HFFc6 (cell line): ENCODE measurements at regions not wholly inside any gene's neighbourhood (a gene's known extent, or its start where the extent isn't known, plus 50 kb on each side); places are given as distances from the start of the nearest gene placed in this dataset.

Source experiments
- DNase-seq: peaks from one replicate; pipeline ENCODE4 v3.0.0-alpha.2; 2018
- H3K27ac Mint-ChIP-seq: 2 replicates; pipeline ENCODE4 v1.8.0; 2020; ENCODE audit warnings: mild to moderate bottlenecking, mixed read lengths
- H3K27me3 Mint-ChIP-seq: 2 replicates; pipeline ENCODE4 v1.8.0; 2021; ENCODE audit warnings: mild to moderate bottlenecking, moderate library complexity, mixed read lengths; ENCODE audit not compliant: insufficient read depth
- H3K36me3 Mint-ChIP-seq: 2 replicates; pipeline ENCODE4 v1.8.0; 2021; ENCODE audit warnings: low read depth, mixed read lengths
- H3K4me1 Mint-ChIP-seq: 2 replicates; pipeline ENCODE4 v1.8.0; 2020; ENCODE audit warnings: low read depth, mixed read lengths
- H3K4me3 Mint-ChIP-seq: 2 replicates; pipeline ENCODE4 v1.8.0; 2020; ENCODE audit warnings: mild to moderate bottlenecking, moderate library complexity, mixed read lengths
- H3K9me3 Mint-ChIP-seq: 2 replicates; pipeline ENCODE4 v1.8.0; 2020; ENCODE audit warnings: mild to moderate bottlenecking, mixed read lengths
- TF ChIP-seq, protein P1 (sequence below): fragments of 200-600 bp; sonication (generic); IDR thresholded peaks from 2 replicates; pipeline ENCODE4 v1.5.0; 2021; ENCODE audit warnings: antibody characterized with exemption, mild to moderate bottlenecking

DNA sequence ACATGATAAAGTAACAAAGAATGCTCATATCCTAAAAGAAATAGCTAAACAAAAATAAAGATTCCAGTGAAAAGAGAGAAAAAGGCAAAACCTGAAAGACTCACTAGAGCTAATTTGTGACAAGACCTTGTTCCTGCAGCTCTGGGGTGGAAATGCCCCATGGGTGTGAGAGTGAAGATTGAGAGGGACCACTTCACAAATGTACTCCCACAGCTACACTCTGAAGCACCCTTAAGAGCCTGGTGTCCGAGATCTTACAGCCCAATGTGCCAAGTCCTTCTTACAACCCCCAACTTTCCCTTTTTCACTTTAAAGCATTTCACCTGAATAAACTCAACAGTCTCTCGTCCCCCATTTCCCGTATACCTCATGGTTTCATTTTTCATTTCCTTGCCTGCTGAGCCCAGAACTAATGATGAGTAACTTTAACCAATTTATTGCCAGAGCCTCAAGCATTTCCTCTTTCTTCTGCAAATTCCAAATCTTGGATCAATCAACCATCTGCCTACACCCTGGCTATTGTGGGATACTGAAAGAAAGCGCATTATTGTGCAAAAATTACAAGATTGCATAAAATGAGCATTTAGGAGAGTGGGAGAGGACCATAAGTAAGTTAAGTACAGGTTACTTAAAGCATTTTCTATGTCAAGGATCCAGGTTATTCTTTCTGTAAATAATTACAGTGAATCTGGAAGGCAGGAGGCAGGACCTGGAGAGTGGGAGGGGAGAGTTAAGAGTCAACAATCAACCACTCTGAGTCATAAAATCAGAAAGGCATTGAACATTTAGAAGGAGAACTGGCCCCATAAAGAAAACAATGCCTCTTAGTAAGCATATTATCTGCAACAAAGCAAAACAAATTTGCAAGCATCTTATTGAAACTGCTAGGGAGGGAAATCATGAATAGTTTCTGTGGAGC, 804.4 kb upstream of the CELF4 start:
- TF ChIP-seq, protein P1, sequence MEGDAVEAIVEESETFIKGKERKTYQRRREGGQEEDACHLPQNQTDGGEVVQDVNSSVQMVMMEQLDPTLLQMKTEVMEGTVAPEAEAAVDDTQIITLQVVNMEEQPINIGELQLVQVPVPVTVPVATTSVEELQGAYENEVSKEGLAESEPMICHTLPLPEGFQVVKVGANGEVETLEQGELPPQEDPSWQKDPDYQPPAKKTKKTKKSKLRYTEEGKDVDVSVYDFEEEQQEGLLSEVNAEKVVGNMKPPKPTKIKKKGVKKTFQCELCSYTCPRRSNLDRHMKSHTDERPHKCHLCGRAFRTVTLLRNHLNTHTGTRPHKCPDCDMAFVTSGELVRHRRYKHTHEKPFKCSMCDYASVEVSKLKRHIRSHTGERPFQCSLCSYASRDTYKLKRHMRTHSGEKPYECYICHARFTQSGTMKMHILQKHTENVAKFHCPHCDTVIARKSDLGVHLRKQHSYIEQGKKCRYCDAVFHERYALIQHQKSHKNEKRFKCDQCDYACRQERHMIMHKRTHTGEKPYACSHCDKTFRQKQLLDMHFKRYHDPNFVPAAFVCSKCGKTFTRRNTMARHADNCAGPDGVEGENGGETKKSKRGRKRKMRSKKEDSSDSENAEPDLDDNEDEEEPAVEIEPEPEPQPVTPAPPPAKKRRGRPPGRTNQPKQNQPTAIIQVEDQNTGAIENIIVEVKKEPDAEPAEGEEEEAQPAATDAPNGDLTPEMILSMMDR: no peak
- Mint-ChIP-seq H3K27me3 (no peaks in the 10 kb centered on the region), H3K4me1 (no peaks in the 10 kb centered on the region)

DNA sequence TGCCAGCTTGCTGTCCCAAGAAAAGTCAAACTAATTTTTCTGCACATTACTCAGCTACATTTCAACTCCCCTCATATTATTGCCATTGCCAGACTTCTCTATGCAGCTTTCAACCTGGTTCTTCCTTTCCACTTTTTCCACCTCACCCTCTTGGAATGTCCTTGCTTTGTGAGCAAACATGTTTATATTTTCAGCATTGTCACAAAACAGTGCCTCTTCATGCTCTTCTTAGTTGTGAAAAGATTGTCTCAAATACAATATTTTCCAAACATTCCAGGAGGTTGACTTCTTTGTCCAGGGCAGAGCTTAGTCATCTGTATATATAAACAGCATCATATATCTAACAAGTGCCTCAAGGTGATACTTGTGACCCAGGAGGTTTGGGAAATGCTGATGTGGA, 803.3 kb upstream of the CELF4 start:
- Mint-ChIP-seq H3K4me3 (no peak overlapping the region), H3K27ac (no peak overlapping the region), H3K36me3 (no peaks in the 10 kb centered on the region; the same call in 1 of the 2 replicates), H3K4me1 (no peaks in the 10 kb centered on the region), H3K9me3 (peaks cover 56% of the 10 kb centered on the region), H3K27me3 (no peaks in the 10 kb centered on the region)
- no peak for DNase-seq
- TF ChIP-seq, protein P1: no peak

More for the DNA sequence above, 804.4 kb upstream of the CELF4 start:
- Mint-ChIP-seq H3K4me3 (no peak overlapping the region), H3K27ac (no peak overlapping the region), H3K9me3 (peaks cover 61% of the 10 kb centered on the region), H3K36me3 (no peaks in the 10 kb centered on the region; the same call in 1 of the 2 replicates)
- no peak for DNase-seq

DNA sequence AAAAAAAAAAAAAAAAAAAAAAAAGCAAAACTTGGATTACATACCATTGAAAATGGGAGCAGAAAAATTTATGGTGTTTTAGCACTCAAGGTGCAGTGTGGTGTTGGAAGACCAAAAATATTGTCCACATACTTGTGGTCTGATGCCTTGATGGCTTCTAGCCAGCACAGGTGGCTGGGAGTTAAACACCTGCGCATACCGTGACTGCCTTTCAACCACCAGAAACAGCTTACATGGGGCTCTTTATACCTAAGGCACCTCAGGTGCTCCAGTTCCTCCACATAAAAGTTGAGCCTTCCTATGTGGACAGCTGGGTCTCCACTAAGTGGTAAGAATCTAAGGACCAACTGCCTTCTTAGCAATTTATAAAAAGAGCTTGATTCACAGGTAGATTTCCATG, 802.6 kb upstream of the CELF4 start:
- H3K9me3 Mint-ChIP-seq: peaks cover 51% of the 10 kb centered on the region
- H3K27me3 Mint-ChIP-seq: no peaks in the 10 kb centered on the region
- no peak overlapping the region for H3K27ac Mint-ChIP-seq
- TF ChIP-seq, protein P1: no peak
- no peaks in the 10 kb centered on the region for H3K4me1 Mint-ChIP-seq
- H3K36me3 Mint-ChIP-seq: no peaks in the 10 kb centered on the region
- DNase-seq: no peak
- no peak overlapping the region for H3K4me3 Mint-ChIP-seq

DNA sequence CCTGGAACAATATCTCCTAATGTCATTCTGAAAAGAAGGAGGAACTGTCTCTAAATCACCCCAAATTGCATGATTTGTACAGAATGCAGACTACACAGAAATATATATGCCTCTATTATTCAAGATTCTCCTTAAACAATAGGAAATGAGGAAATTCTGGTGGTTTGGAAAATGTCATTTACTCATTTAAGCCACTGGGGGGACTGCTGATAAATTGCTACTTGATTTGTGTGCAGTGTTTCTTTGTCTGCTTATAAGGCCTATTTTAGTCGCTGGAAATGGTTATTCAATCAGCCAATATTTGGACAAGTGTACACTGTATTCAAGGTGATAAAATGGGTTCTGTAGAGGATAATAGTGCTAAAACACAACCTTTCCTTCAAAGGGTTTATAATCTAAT, 801.9 kb upstream of the CELF4 start:
- TF ChIP-seq, protein P1: no peak
- Mint-ChIP-seq H3K9me3 (peaks cover 52% of the 10 kb centered on the region), H3K27ac (no peak overlapping the region), H3K27me3 (no peaks in the 10 kb centered on the region), H3K4me3 (no peak overlapping the region), H3K4me1 (no peaks in the 10 kb centered on the region), H3K36me3 (no peaks in the 10 kb centered on the region)
- no peak for DNase-seq

DNA sequence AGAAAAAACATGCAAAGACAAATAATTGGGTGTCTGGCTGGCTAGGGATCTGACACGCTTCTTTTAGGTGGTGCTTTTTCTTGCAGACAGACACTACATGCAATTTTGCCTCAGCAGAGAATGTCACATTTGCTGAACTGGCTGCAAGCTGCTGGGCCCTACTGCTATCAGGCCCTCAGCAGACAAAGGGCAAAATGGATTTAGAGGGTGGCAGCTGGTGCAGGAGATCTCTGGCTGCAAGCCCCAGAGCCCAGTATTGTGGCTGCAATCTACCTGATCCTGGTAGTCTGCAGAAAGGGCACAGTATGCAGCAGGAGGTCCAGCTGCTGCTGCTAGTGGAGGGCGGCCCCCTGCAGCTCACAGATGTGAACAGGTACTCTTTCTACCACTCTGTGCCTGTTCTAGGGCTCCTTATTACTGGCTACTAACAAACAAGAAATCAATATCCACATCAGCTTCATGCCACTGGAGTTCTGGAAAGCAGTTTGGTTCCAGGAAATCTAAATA, 796.7 kb upstream of the CELF4 start:
- peaks cover 56% of the 10 kb centered on the region for H3K9me3 Mint-ChIP-seq
- H3K27ac Mint-ChIP-seq: no peak overlapping the region

More for the DNA sequence above, 796.7 kb upstream of the CELF4 start:
- no peak overlapping the region for H3K4me3 Mint-ChIP-seq
- no peaks in the 10 kb centered on the region for H3K4me1 Mint-ChIP-seq
- TF ChIP-seq, protein P1: no peak
- H3K27me3 Mint-ChIP-seq: no peaks in the 10 kb centered on the region
- H3K36me3 Mint-ChIP-seq: no peaks in the 10 kb centered on the region
- no peak for DNase-seq
